GM18951 (cell line): ENCODE measurements at regions not wholly inside any gene's neighbourhood (a gene's known extent, or its start where the extent isn't known, plus 50 kb on each side); places are given as distances from the start of the nearest gene placed in this dataset.

Experiments
- POLR2A ChIP-seq: IDR thresholded peaks from 4 replicates; pipeline ENCODE4 v1.6.1; 2011; ENCODE audit warnings: mild to moderate bottlenecking; ENCODE audit not compliant: insufficient read length, insufficient read depth; ENCODE audit errors: extremely low read depth
- in situ Hi-C: fragments of 300-500 bp; cut with MboI; formaldehyde crosslinking; loops from one replicate; pipeline ENCODE4 v1.12.0; 2022; ENCODE audit warnings: low sequenced_read_pairs, mixed read lengths, inconsistent platforms; ENCODE audit not compliant: unreplicated experiment

- in situ Hi-C loops = no loop called here
These were observed 178.6 kb downstream of the SNAPC1 start for GRCh38 chr14:61940666-61941420.

GRCh38 chr14:61941421-61942150 is 179.4 kb downstream of the SNAPC1 start:
- TF ChIP-seq POLR2A = no peak
- in situ Hi-C loops = no loop called here

More at GRCh38 chr14:61940666-61941420, 178.6 kb downstream of the SNAPC1 start:
- no peak for TF ChIP-seq POLR2A

DNA sequence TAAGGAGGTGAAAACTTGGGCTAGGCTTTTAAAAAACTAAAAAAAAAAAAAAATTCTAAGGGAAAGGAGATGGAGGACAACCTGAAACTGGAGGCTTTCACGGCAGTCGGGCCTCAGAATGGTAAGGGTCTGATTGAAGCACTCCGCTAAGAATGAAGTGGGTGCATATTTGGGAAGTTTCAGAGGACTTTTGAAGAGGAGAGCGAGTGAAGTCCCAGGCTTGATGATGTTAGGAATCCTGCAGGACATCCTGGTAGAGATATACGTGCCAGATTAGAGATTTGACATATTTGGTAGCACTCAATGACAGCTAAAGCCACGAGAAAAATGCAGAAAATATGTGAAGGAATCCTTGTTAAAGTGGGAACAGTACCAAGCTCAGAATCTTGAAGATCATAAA is 186.2 kb downstream of the SNAPC1 start:
- TF ChIP-seq POLR2A = no peak
- in situ Hi-C loops = no loop called here

DNA sequence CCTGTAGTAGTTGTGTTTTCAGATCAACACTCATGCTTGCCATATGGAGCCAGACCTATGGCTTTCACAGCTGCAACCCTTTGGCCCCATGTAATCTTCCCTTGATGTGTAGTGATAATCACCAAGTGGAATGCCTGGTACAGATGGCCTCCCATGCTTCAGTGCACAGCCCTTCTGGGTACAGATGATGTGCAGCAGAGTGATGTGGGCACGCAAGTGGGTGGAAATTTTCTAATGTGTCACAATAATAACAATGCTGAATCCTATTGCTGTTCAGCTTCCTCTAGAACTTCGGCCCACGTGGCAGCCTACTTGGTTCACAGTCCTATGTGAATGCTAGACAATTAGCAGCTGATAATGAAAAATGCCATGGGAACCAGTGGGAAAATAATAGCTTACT is 188.1 kb downstream of the SNAPC1 start:
- in situ Hi-C loops = no loop called here
- TF ChIP-seq POLR2A = no peak

DNA sequence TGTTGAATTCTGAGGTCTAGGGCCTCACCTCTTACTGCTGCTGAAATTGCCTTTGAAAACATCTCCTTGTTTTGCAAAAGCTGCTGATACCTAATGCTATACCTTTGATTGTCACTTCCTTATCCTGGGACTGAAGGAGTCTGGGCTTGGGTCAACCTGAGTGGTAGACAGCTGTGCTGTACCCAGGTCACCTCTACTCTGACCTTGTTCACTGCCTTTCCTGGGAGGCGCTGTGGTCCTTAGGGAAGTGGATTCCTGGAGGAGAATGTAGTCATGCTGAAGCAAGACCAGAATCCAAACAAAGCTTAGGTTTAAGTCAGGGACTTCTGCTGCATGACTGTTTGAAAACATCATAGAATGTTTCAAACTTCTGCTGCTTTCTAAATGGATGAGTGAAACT is 191.4 kb downstream of the SNAPC1 start:
- no peak for TF ChIP-seq POLR2A
- in situ Hi-C loops = no loop called here

DNA sequence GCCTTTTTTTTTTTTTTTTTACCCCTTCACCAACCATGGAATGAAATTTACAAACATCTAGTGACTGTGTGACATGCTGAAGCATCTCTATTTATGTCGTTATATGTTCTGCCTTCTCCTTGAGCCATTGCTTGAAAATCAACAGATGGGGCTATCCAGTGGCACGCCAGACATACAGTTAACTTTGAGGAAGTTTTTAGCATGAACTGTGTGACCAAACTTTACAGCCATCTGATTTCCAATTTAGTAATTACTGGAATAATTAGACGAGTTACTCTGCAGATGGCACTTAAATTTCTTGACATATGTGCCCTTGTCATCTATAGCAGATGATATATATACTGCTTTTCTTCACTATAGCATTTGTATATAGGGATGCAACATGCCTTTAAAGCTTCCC is 192.1 kb downstream of the SNAPC1 start:
- TF ChIP-seq POLR2A = no peak
- in situ Hi-C loops = no loop called here

- in situ Hi-C loops = no loop called here
- no peak for TF ChIP-seq POLR2A
These were observed 194.3 kb downstream of the SNAPC1 start for GRCh38 chr14:61956517-61956916.

DNA sequence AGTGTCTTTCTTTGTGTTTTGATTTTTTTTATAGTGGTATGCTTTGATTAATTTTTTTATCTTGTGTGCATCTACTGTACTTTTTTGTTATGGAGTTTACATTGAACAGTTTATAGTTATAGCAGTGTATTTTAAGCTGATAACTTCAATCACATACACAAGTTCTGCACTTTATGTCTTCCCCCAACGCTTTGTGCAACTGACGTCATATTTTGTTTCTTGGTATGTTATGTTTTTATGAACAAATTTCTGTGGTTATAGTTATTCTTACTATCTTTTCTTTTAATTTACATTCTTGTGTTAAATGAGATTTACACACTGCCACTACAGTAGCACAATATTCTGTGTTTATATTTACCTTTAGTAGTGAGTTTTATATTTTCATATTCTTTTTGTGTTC is 197.1 kb downstream of the SNAPC1 start:
- no peak for TF ChIP-seq POLR2A
- in situ Hi-C loops = no loop called here

- no peak for TF ChIP-seq POLR2A
- in situ Hi-C loops = no loop called here
These were observed 199.1 kb downstream of the SNAPC1 start for GRCh38 chr14:61961369-61961768.

- in situ Hi-C loops = no loop called here
- TF ChIP-seq POLR2A = no peak
These were observed 201.7 kb downstream of the SNAPC1 start for GRCh38 chr14:61963926-61964325.

DNA sequence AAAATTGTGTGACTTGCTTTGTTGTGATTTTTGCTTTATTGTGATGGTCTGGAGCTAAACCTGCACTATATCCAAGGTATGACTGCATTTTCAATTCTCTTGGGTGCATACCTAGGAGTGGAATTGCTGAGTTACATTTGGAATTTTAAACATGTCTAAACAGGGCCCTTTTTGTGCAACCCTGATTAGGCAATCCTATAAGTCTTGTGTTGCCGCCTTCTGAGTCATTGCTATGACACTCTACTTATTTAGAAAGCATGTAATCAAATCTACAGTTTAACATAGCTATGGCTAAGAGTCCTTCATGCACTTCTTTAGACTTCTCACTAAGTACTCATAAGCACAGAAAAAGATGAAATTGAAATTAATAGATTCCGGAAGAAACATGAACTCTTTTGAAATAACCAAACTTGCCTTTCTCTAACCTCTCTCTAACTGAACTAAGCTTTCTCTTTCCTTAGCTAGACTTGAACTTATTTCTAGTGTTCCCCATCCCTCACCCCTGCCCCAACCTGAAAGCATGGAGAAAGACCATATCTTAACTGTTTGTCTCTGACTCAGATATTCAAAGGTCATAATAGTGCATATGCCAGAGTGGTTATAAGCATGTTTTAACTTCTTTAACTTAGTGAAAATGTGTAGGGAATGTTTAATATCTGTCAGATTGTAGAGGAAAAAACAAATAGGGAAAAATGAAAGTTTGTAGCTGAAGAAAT is 203.0 kb downstream of the SNAPC1 start:
- TF ChIP-seq POLR2A = no peak
- in situ Hi-C loops = no loop called here

DNA sequence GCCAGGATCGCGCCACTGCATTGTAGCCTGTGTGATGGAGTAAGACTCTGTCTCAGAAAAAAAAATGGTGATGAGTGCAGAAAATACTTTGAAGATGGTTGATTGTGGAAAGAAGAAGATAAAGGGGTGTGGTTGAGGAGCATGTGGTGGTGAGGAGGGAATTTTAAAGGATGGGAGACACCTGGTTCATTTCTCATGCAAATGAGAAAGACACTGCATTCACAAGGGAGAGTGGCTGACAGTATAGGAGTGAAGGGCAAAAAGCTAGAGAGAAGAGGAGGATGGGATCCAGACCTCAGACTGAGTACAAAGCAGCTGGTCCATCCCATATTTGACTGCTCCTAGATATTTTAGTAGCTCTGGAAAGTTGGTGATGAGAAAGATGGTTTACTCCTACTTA is 206.0 kb downstream of the SNAPC1 start:
- in situ Hi-C loops = no loop called here
- TF ChIP-seq POLR2A = no peak

DNA sequence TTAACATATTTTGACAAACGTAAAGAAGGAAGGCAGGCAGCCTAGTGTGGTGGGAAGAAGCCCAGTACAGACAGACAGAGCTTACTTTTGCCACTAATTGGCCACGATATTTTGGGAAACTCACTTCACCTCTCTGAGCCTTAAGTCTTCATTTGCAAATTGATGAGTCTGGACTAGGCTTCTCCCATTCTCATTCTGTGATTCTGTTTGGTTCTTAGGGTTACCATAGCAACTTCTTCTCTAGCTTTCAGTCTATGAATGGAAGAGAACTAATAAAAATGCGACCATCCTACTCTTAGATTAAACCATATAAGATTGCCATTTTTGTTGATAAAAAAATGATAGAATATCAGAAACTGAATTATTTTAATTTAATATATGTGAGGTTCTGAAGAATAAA is 210.5 kb downstream of the SNAPC1 start:
- in situ Hi-C loops = no loop called here
- no peak for TF ChIP-seq POLR2A
